GM12892 (cell line): ENCODE measurements at regions not wholly inside any gene's neighbourhood (a gene's known extent, or its start where the extent isn't known, plus 50 kb on each side); places are given as distances from the start of the nearest gene placed in this dataset.
"Not testable (repeated sequence)": the region's sequence is repeated elsewhere in the genome, so short reads cannot be mapped to it uniquely, and the experiment has no call there.

Experiments
- DNase-seq: peaks from one replicate; pipeline ENCODE4 v3.0.0; 2011; ENCODE audit not compliant: insufficient read length
- FAIRE-seq: peaks from 2 replicates; lab custom pipeline; 2011; peaks lifted over from hg19 to GRCh38; lab: Jason Lieb, UNC
- POLR2A ChIP-seq: IDR thresholded peaks from 2 replicates; pipeline ENCODE4 v1.6.1; 2011; ENCODE audit warnings: low read depth, low read length, control low read depth
- POLR2AphosphoS5 ChIP-seq: IDR thresholded peaks from 2 replicates; pipeline ENCODE4 v1.6.1; 2011; ENCODE audit warnings: low read depth, low read length, control low read depth
- TAF1 ChIP-seq: IDR thresholded peaks from 2 replicates; pipeline ENCODE4 v1.6.1; 2011; ENCODE audit warnings: low read depth, mild to moderate bottlenecking, control low read depth, low read length, borderline replicate concordance

- TF ChIP-seq TAF1 (no peak), POLR2A (no peak), POLR2AphosphoS5 (no peak)
- FAIRE-seq (peak; percentile 94), DNase-seq (no peak)
Observed at GRCh38 chr6:163708466-163708865, 293.9 kb downstream of the QKI start.

- DNase-seq (no peak), FAIRE-seq (peak; percentile 89)
Observed at GRCh38 chr6:163707387-163708355, 293.2 kb downstream of the QKI start.

DNA sequence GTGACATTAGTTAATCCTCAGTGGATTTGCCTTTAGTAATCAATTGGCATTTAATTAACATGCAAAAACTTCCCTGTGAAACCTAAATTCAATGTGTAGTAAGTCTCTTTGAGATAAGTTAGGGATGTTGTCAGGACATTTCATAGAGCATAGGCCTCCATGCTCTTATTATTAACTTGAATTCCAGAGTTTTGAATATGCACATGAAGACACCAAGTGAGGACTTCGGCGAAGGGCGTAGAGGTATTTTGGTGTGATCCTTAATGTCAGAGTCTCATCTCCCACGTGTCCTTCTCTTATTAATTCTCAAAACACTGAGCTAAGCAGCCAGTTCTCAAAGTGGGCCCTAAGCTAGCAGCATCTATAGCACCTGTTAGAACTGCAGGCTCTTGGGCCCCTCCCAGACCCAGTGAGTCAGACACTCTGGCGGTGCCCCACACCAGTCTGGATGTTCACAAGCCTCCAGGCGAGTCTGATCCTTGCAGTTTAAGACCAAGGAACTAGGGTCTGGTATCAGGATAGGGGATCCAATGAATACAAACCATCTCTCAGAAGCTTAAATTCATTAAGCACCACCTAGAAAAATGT lies 292.1 kb downstream of the QKI start:
- TF ChIP-seq TAF1 (no peak), POLR2AphosphoS5 (no peak), POLR2A (no peak)
- FAIRE-seq = no peak

More at GRCh38 chr6:163707387-163708355, 293.2 kb downstream of the QKI start:
- TF ChIP-seq POLR2AphosphoS5 = no peak
- TF ChIP-seq POLR2A = no peak
- TF ChIP-seq TAF1 = no peak

GRCh38 chr6:163705923-163706322 lies 291.4 kb downstream of the QKI start:
- TF ChIP-seq POLR2AphosphoS5 = no peak
- no peak for TF ChIP-seq POLR2A
- no peak for TF ChIP-seq TAF1
- FAIRE-seq = peak; percentile 97
- DNase-seq = no peak

More for the DNA sequence above, 292.1 kb downstream of the QKI start:
- no peak for DNase-seq

DNA sequence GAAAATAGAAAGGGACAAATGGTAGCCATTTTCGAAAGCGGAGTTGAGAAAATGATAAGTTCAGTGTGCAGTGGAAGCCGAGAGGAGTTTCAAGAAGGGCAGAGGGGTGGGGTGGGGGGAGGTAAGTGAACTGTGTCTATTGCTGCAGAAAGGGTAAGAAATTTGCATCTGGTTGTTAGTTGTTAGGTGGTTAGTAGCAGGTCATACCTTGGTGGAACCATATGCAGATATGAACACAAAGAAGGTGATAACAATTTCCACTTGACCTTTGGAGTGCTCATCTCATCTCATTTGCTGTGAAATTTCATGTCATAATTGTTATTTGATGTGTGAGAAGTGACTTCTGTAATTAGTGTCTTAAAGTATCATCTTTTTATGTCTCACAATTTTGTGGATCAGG lies 288.2 kb downstream of the QKI start:
- no peak for DNase-seq
- FAIRE-seq = peak; percentile 48
- TF ChIP-seq TAF1 (no peak), POLR2AphosphoS5 (no peak), POLR2A (no peak)

- DNase-seq = no peak
- FAIRE-seq = no peak
- TF ChIP-seq POLR2A (no peak), POLR2AphosphoS5 (no peak), TAF1 (no peak)
Observed at GRCh38 chr6:163701762-163702161, 287.2 kb downstream of the QKI start.

GRCh38 chr6:163698086-163698485 lies 283.6 kb downstream of the QKI start:
- TF ChIP-seq POLR2AphosphoS5 (no peak), POLR2A (no peak), TAF1 (no peak)
- no peak for DNase-seq
- no peak for FAIRE-seq

- DNase-seq, FAIRE-seq: not testable (repeated sequence)
Observed at GRCh38 chr6:163696311-163696710, 281.8 kb downstream of the QKI start.

DNA sequence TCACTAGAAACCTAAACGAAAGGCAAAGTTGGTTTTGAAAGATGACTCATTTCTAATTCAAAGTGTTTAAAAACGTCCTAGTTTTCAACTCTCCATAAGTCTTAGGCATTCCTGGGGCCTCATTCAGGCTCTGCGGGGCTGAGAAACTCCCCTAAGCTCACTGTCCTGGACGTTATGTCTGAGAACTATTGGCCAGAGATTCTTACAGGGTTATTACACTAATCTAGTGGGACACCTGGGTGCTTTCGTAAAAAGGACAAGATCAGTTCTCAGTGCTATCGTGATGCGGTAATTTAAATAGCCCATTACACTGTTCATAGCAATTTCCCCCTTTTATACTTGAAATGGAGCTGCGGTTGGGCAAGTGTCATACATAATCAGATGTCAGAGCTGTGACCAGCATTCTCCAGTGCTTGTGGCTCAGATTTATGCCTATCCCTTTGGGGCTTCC lies 280.9 kb downstream of the QKI start:
- TF ChIP-seq POLR2A = no peak
- no peak for TF ChIP-seq POLR2AphosphoS5
- no peak for TF ChIP-seq TAF1
- DNase-seq = no peak
- FAIRE-seq = no peak

GRCh38 chr6:163694988-163695398 lies 280.5 kb downstream of the QKI start:
- DNase-seq (no peak), FAIRE-seq (no peak)
- TF ChIP-seq POLR2AphosphoS5 (no peak), TAF1 (no peak)

- no peak for DNase-seq
- TF ChIP-seq TAF1 (no peak), POLR2A (no peak), POLR2AphosphoS5 (no peak)
- no peak for FAIRE-seq
Observed at GRCh38 chr6:163694072-163694471, 279.6 kb downstream of the QKI start.

GRCh38 chr6:163691049-163691448 lies 276.5 kb downstream of the QKI start:
- TF ChIP-seq POLR2A (no peak), TAF1 (no peak), POLR2AphosphoS5 (no peak)
- no peak for FAIRE-seq

More at GRCh38 chr6:163691049-163691448, 276.5 kb downstream of the QKI start:
- DNase-seq = no peak
